Stimulated activated effector memory CD8-positive, alpha-beta T cell treated with anti-CD3 and anti-CD28 coated beads, Interleukin-12 subunit alpha, Interleukin-12 subunit beta, amount 100 ng/mL, for 72 hours (primary cell): ENCODE measurements at regions not wholly inside any gene's neighbourhood (a gene's known extent, or its start where the extent isn't known, plus 50 kb on each side); places are given as distances from the start of the nearest gene placed in this dataset.
A peak's percentile ranks its signal among the peaks of the same experiment; 100 is the strongest.

Source experiments
- ATAC-seq: fragments of 150-1000 bp; cut with Tn5 transposase; 2 replicates; pipeline ENCODE4 v1.10.0; 2021
- DNase-seq, 2 donors: peaks; one replicate each; pipeline ENCODE4 v3.0.0; 2021 to 2022; ENCODE audit warnings: low spot score in 2 of 2
- H3K27ac Mint-ChIP-seq: one replicate; pipeline ENCODE4 v1.8.0; 2022; ENCODE audit warnings: mild to moderate bottlenecking, mixed read lengths
- H3K36me3 Mint-ChIP-seq: one replicate; pipeline ENCODE4 v1.8.0; 2022; ENCODE audit warnings: mild to moderate bottlenecking, mixed read lengths
- H3K4me1 Mint-ChIP-seq: one replicate; pipeline ENCODE4 v1.8.0; 2022; ENCODE audit warnings: mixed read lengths
- H3K4me3 Mint-ChIP-seq: one replicate; pipeline ENCODE4 v1.8.0; 2022; ENCODE audit warnings: mild to moderate bottlenecking, mixed read lengths
- H3K9me3 Mint-ChIP-seq: one replicate; pipeline ENCODE4 v1.8.0; 2022; ENCODE audit warnings: mixed read lengths

DNA sequence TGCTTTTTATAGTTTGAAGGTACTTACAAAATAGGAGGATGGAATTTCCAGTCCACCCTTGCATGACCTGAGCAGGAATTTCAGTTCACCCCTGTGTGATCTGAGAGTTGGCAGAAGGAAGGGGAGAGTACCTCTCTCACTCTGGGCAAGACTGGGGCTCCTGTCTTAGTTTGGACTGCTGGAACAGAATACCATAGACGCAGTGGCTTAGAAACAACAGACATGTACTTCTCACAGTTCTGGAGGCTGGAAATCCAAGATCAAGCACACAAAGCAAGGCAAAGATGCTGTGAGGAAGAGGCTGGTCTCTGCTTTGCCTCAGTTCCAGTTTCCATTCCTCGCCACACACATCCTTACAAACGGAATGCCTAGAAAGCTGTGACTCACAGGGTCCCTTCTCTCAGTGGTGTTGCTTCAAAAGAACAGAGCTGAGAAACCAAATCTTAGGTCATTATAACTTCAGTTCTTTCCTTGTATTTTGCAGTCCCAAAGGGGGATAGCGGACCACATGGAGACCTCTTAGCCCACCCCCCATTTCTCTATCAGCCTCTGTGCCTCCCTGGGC, 108.8 kb upstream of the HAAO start:
- ATAC-seq: no peak

DNA sequence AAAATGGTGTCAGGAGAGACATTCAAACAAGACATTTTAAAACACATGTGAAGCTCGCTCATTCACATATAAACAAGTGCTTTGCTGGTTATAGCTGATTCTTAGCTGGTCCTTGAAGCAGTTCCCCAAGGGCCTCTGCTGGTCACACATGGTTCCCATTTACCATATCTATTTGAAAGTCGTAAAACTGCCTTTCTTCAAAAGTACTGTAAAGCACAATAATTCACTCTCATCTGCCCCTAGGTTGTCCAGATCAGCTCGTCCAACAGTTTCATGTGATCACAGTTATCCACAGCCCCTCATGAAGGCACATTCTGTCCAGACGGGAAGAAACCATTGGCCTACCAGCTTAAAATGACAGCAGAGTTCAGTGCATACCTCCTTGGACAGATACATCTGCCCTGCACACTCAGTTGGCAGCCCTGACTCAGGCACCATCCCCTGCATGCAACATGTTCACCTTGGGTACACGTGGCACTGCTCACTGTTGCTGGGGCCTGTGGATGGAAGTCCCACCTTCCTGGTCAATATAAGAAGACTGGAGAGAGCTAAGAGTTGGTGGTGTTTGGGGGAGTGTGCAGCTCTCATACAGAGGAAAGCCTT, 108.0 kb upstream of the HAAO start:
- DNase-seq: no peak
- Mint-ChIP-seq H3K36me3 (no peaks in the 10 kb centered on the region), H3K4me1 (no peaks in the 10 kb centered on the region), H3K9me3 (no peaks in the 10 kb centered on the region), H3K27ac (no peak overlapping the region), H3K4me3 (no peak overlapping the region)
- no peak for ATAC-seq

More for the DNA sequence above, 108.8 kb upstream of the HAAO start:
- Mint-ChIP-seq H3K4me1 (peaks cover 7% of the 10 kb centered on the region), H3K27ac (no peak overlapping the region), H3K4me3 (no peak overlapping the region), H3K9me3 (no peaks in the 10 kb centered on the region), H3K36me3 (no peaks in the 10 kb centered on the region)
- no peak for DNase-seq

DNA sequence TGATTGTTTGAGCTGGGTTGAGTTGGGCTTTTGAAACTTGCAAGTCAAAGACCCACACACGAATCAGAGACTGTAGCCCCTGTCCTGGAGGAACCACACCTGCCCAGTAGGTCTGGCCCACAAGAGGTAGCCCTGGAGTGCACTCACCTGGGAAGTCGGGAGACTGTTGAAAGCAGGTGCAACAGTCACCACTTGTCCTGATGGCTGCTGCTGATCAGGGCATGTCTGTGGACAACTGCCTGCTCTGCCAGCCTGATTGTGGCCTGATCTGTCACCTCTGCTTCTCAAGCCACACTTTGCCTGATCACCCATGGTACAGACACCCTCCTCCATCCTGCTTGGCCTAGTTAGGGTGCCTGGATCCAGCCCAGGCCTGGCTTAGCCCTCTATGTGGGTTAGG, 105.0 kb upstream of the HAAO start:
- H3K4me3 Mint-ChIP-seq: no peak overlapping the region
- no peaks in the 10 kb centered on the region for H3K36me3 Mint-ChIP-seq
- no peaks in the 10 kb centered on the region for H3K9me3 Mint-ChIP-seq
- ATAC-seq (no peak), DNase-seq (no peak)
- no peak overlapping the region for H3K27ac Mint-ChIP-seq
- H3K4me1 Mint-ChIP-seq: no peaks in the 10 kb centered on the region

DNA sequence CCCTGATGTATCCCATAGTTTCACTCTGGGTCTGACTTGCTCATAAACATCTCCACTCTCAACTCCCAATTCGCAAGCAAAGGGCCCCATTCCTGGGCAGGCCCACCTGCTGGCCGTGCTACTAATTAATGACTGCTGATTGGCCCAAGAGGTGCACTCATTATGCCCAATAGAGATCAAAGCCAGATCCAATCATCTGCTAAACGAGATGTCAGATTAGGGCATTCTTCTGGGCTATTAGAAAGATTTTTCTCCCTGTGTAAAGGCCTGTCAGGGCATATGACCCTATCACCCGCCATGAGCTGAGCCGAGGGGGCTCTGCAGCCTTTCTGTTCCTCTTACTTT, 103.4 kb upstream of the HAAO start:
- ATAC-seq: no peak
- no peak for DNase-seq

DNA sequence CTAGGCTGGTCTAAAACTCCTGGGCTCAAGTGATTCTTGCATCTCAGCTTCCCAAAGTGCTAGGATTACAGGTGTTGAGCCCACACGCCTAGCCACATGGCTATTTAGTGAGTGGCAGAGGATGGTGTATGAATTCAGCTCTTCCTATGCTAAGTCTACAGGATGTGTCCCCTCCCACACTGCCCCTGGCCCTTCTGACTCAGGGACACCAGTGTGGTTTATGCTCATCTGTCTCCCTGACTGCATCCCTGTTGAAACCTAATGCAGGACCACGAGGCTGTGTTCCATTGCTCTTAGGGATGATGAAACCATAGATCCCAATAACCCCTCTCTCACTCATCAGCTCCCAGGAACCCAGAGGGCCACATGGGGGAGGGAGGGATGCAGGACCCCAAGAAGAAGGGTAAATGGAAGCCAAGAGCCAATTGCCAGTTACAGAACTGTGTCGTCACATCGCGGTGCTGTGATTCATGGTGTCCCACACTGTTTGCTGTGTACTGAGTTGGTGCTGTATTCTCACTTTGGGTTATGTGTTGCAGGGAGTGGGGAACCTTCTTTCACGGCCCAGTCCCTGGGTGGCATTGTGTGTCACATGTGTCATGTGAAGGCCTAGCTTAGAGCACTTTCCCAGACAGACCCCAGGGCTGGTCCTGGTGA, 102.9 kb upstream of the HAAO start:
- peak; percentile 80 for ATAC-seq
- no peaks in the 10 kb centered on the region for H3K4me1 Mint-ChIP-seq

More for the DNA sequence above, 103.4 kb upstream of the HAAO start:
- H3K4me1 Mint-ChIP-seq: no peaks in the 10 kb centered on the region
- H3K27ac Mint-ChIP-seq: no peak overlapping the region
- H3K36me3 Mint-ChIP-seq: no peaks in the 10 kb centered on the region
- no peaks in the 10 kb centered on the region for H3K9me3 Mint-ChIP-seq
- no peak overlapping the region for H3K4me3 Mint-ChIP-seq

DNA sequence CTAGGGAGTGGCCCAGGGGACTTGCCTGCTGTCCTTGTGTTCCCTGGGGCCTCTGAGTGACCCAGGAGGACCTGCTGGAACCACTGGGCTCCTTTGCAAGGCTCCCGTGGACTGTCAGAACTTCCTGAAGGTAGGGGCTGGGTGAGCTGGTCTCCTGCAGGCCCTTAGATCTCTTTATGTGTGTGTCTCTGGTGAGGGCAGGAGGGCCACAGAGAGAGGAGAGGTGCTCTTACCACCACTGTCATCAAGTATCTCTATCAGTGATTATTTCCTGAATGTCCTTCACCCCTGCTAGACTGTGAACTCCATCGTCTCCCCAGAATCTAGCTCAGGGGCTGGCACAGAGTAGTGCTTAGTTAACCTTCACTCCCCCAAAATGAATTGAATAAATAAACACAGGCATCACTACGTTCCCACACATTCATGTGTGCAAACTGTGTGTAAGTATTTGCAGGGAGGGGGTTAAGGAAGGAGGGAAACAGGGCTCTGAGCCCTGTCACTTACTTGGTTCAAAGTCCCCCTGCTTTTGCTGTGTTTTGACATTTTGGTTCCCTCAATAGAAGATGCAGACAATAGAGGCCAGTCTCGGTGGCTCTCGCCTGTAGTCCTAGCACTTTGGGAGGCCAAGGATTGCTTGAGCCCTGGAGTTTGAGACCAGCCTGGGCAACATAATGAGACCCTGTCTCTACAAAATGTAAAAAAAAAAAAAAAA, 100.8 kb upstream of the HAAO start:
- no peaks in the 10 kb centered on the region for H3K36me3 Mint-ChIP-seq
- DNase-seq (no peak), ATAC-seq (no peak)
- H3K27ac Mint-ChIP-seq: no peak overlapping the region
- H3K4me3 Mint-ChIP-seq: no peak overlapping the region
- H3K4me1 Mint-ChIP-seq: no peaks in the 10 kb centered on the region
- no peaks in the 10 kb centered on the region for H3K9me3 Mint-ChIP-seq

More for the DNA sequence above, 102.9 kb upstream of the HAAO start:
- Mint-ChIP-seq H3K36me3 (no peaks in the 10 kb centered on the region), H3K4me3 (no peak overlapping the region), H3K27ac (no peak overlapping the region), H3K9me3 (no peaks in the 10 kb centered on the region)
- no peak for DNase-seq

DNA sequence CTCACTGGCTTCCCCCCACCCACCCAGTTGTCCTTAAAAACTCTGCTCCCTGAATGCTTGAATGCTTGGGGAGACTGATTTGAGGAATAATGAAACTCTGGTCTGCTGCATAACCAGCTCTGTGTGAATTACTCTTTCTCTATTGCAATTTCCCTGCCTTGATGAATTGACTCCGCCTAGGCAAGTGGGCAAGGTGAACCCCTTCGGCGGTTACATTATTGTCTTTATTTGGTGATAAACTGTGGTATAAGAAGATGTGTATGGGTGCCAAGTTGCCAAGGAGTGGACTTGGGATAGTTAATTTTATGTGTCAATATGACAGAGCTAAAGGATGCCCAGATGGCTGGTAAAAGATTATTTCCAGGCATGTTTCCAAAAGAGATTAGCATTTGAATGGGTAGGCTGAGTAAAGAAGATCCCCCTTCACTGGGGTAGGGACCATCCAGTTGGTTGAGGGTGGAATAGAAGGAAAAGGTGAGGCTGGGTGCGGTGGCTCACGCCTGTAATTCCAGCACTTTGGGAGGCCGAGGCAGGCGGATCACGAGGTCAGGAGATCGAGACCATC, 98.5 kb upstream of the HAAO start:
- Mint-ChIP-seq H3K36me3 (no peaks in the 10 kb centered on the region), H3K9me3 (no peaks in the 10 kb centered on the region), H3K4me1 (no peaks in the 10 kb centered on the region), H3K27ac (no peak overlapping the region), H3K4me3 (no peak overlapping the region)
- no peak for DNase-seq
- no peak for ATAC-seq

DNA sequence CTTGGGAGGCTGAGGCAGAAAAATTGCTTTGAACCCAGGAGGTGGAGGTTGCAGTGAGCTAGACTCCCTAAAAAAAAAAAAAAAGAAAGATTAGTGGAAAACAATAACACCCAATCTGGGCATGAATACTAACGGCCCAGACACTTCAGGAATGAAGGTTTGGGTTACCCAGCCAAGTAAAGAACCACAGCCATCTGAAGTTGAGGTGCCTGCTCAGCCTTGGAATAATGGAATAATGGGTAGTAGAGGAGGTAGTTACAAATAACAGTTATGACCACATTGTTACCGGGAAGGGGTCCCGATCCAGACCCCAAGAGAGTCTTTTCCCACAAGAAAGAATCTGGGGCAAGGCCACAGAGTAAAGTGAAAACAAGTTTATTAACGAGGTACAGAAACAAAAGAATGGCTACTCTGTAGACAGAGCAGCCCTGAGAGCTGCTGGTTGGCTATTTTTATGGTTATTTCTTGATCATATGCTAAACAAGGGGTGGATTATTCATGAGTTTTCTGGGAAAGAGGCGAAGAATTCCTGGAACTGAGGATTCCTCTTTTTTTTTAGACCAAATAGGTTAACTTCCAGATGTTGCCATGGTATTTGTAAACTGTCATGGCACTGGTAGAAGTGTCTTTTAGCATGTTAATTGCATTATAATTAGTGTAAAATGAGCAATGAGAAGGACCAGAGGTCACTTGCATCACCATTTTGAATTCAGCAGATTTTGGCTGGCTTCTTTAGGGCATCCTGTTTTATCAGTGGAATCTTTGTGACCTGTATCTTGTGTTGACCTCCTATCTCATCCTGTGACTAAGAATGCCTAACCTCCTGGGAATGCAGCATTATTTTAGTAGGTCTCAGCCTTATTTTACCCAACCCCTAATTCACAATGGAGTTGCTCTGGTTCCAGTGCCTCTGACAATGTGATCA, 96.2 kb upstream of the HAAO start:
- Mint-ChIP-seq H3K36me3 (no peaks in the 10 kb centered on the region), H3K27ac (no peak overlapping the region), H3K9me3 (no peaks in the 10 kb centered on the region), H3K4me1 (no peaks in the 10 kb centered on the region), H3K4me3 (no peak overlapping the region)
- ATAC-seq (no peak), DNase-seq (no peak)

DNA sequence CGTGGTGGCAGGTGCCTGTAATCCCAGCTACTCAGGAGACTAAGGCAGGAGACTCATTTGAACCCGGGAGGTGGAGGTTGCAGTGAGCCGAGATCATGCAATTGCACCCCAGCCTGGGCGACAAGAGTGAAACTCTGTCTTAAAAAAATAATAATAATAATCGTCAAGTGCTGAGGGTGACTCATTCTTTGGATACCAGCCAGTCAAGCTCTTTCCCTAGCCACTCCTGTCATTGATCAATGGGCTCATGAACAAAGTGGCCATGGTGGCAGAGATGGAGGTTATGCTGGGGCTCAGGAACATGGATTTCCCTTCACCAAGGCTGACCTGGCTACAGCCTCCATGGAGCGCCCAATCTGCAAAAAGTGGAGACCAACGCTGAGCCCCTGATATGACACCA, 94.5 kb upstream of the HAAO start:
- no peak overlapping the region for H3K27ac Mint-ChIP-seq
- H3K36me3 Mint-ChIP-seq: no peaks in the 10 kb centered on the region
- no peak overlapping the region for H3K4me3 Mint-ChIP-seq

DNA sequence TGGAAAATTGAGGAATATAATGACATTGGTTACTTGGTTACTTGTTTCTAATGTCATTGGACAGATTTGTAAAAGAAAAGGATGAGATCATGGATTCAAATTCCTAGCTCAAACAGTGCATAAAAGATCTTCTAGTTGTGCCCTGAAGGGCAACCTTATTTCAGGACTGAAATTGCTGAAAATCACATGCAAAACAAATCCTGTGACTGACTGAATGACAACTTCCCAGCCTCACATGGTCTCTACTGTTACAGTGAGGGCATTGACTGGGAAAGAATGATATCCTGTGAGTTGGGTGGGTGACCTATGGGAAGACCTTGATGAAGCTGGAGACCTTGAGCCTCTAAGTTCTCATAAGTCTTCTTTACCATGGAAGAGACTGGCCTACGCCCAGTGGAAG, 90.4 kb upstream of the HAAO start:
- Mint-ChIP-seq H3K27ac (no peak overlapping the region), H3K9me3 (no peaks in the 10 kb centered on the region), H3K4me1 (peaks cover 15% of the 10 kb centered on the region), H3K36me3 (no peaks in the 10 kb centered on the region), H3K4me3 (no peak overlapping the region)
- ATAC-seq (no peak), DNase-seq (no peak)

More for the DNA sequence above, 94.5 kb upstream of the HAAO start:
- no peak for ATAC-seq
- Mint-ChIP-seq H3K4me1 (peaks cover 3% of the 10 kb centered on the region), H3K9me3 (no peaks in the 10 kb centered on the region)
- DNase-seq: no peak

DNA sequence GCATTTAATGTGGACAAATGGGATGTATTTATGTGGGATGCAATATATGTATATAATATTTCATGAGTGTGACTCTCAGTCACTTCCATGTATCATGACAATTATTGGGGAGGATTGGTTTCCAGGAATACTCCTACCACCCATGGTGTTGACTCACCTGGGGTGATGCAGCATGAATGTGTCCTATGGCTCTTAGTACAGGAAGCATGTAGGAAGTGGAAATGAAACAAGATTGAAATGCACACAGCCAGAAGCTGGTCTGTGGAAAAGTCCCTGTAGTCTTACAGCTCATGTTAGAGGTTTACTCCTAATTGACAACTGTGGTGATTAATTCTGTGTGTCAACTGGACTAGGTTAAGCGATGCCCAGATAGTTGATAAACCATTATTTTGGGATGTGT, 89.3 kb upstream of the HAAO start:
- ATAC-seq (peak; percentile 59), DNase-seq (no peak)
- Mint-ChIP-seq H3K4me3 (no peak overlapping the region), H3K9me3 (no peaks in the 10 kb centered on the region), H3K27ac (no peak overlapping the region), H3K36me3 (no peaks in the 10 kb centered on the region), H3K4me1 (peaks cover 15% of the 10 kb centered on the region)

DNA sequence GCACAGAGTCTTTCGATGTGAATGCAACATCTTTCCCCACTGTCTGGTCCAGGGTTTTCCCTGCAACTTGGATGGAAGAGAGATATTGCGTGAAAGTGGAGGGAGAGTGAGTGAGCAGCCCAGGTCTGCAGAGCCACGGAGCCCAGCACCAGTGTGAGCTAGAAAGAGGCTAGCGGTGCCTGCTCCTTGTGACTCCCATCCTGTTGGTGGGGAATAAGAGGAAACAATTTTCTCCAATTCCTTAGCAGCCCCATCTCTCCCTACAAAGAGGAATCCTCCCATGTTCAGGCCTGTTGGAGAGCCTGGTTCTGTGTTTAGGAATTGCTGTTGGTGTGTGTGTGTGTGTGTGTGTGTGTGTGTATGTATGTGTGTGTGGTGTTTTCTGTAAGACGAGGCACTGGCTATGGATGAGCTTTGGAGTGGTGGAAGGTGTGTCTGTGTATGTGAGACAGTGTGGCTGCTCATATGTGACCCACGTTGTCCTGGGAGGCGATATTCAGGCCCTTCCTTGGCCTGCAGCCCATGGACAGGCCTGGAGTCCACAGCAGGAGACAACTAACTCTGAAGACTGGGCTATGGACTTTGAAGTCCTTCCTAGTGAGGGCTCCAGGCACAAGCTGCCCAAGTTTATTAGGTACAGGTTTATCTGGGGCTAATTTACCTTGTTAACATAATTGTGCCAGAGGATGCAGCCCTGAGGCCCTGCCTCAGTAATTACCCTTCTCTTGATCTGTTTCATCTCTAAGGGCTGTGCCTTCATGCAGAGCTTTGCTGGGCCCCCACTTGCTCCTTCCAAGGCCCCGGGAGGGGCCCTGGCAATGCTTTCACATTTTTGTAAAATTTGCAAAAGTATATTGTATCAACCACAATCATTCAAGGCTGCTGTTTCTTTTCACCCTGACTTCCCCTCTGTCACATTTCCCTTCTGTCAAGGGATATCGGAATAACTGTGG, 88.6 kb upstream of the HAAO start:
- H3K9me3 Mint-ChIP-seq: no peaks in the 10 kb centered on the region
- ATAC-seq: no peak
- H3K4me1 Mint-ChIP-seq: peaks cover 15% of the 10 kb centered on the region
- H3K27ac Mint-ChIP-seq: no peak overlapping the region
- H3K4me3 Mint-ChIP-seq: no peak overlapping the region
- no peaks in the 10 kb centered on the region for H3K36me3 Mint-ChIP-seq
- DNase-seq: no peak

DNA sequence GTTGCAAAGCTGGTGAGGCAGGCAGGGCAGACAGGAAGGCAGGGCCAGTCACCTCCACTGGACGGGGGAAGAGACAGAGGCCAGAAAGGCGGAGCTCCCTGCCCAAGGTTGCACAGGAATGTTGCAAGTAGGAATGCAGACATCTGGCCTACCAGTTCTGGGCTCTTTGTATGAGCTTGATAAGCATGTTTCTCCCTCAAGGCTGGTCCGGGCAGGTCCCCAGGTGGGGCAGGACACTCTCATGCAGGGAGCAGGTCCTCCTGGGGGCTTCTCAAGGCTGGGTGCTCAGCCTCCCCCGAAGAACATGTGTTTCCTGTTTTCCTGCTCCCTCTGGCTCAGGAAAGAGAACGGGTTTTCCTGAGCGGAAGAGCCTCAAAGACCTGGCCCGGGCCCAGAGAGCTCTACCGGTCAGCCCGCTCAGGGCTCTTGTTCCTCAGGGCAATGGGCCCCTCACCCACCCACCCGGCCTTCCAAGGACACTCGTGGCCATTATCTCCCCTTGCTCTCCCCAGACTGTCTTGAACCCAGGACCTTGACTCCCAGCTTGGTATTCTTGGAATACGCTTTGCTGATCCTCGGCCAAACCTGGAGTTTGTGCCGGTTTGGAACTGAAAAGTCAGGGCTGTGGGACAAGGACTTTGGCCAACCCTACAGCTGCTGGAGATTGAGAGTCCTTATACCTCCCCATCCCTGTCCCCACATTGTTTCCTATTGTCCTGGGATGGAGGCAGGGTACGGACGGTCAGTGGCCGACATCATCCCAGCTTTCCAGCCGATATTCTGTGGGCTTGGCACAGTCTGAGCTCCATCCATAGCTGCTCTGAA, 87.7 kb upstream of the HAAO start:
- ATAC-seq (no peak), DNase-seq (no peak)
- no peaks in the 10 kb centered on the region for H3K36me3 Mint-ChIP-seq
- no peaks in the 10 kb centered on the region for H3K9me3 Mint-ChIP-seq
- H3K27ac Mint-ChIP-seq: no peak overlapping the region
- no peak overlapping the region for H3K4me3 Mint-ChIP-seq
- H3K4me1 Mint-ChIP-seq: peaks cover 15% of the 10 kb centered on the region
